ENCODE measurements at regions not wholly inside any gene's neighbourhood (a gene's known extent, or its start where the extent isn't known, plus 50 kb on each side); places are given as distances from the start of the nearest gene placed in this dataset.
A peak's percentile ranks its signal among the peaks of the same experiment; 100 is the strongest.

- Histone ChIP-seq H3F3A (replicated peaks; ENCODE audit: low read depth) (no peaks in the 10 kb centered on the region), H2AFZ (peak overlapping the region; percentile 56; the same call in 1 of the 2 replicates), H3K27me3 (ENCODE audit: insufficient read depth) (peaks cover 8% of the 10 kb centered on the region), H3K79me2 (replicated peaks; ENCODE audit: insufficient read depth) (no peaks in the 10 kb centered on the region), H3K9me2 (ENCODE audit: insufficient read depth) (no peaks in the 10 kb centered on the region), H4K20me1 (replicated peaks; ENCODE audit: insufficient read depth) (no peaks in the 10 kb centered on the region), H3K4me2 (no peak overlapping the region), H3K4me3 (no peak overlapping the region), H3K36me3 (ENCODE audit: insufficient read depth) (no peaks in the 10 kb centered on the region), H3K27ac (ENCODE audit: low read depth) (no peak overlapping the region), H3K4me1 (ENCODE audit: insufficient read depth) (peaks cover 26% of the 10 kb centered on the region)
- Mint-ChIP-seq H3K27ac (no peak overlapping the region), H3K27me3 (ENCODE audit: insufficient read depth, low read depth, poor library complexity) (peaks cover 19% of the 10 kb centered on the region), H3K4me3 (no peak overlapping the region), H3K4me1 (peaks cover 23% of the 10 kb centered on the region), H3K36me3 (ENCODE audit: low read depth) (peaks cover 5% of the 10 kb centered on the region; the same call in 1 of the 3 replicates), H3K9me3 (peaks cover 6% of the 10 kb centered on the region; the same call in 1 of the 3 replicates)
- no peak for TF ChIP-seq CREB1 (CRISPR knock-in tag; IDR thresholded peaks at IDR 0.05; ENCODE audit: low read depth)
- DNase-seq (ENCODE audit: low spot score): no peak
- peak; percentile 27 for ATAC-seq
Observed at GRCh38 chr14:101072531-101072930, 169.0 kb upstream of the RTL1 start.

GRCh38 chr14:101072945-101073597, 169.5 kb upstream of the RTL1 start:
- no peak overlapping the region for H3K4me2 ChIP-seq
- Mint-ChIP-seq H3K36me3 (ENCODE audit: low read depth) (no peaks in the 10 kb centered on the region; the same call in 2 of the 3 replicates), H3K9me3 (peaks cover under 1% of the 10 kb centered on the region; the same call in 1 of the 3 replicates), H3K4me3 (no peak overlapping the region), H3K27me3 (ENCODE audit: insufficient read depth, low read depth, poor library complexity) (peaks cover 22% of the 10 kb centered on the region), H3K4me1 (peaks cover 26% of the 10 kb centered on the region), H3K27ac (no peak overlapping the region)
- H3K79me2 ChIP-seq (replicated peaks; ENCODE audit: insufficient read depth): no peaks in the 10 kb centered on the region
- peak overlapping the region; percentile 56 for H2AFZ ChIP-seq
- no peak overlapping the region for H3K27ac ChIP-seq (ENCODE audit: low read depth)
- ATAC-seq (peak; percentile 77), DNase-seq (ENCODE audit: low spot score) (peak; percentile 80)
- H3K36me3 ChIP-seq (ENCODE audit: insufficient read depth): no peaks in the 10 kb centered on the region
- H3K9me2 ChIP-seq (ENCODE audit: insufficient read depth): no peaks in the 10 kb centered on the region
- H4K20me1 ChIP-seq (replicated peaks; ENCODE audit: insufficient read depth): no peaks in the 10 kb centered on the region
- no peak overlapping the region for H3K4me3 ChIP-seq
- peaks cover 8% of the 10 kb centered on the region for H3K27me3 ChIP-seq (ENCODE audit: insufficient read depth)
- no peaks in the 10 kb centered on the region for H3F3A ChIP-seq (replicated peaks; ENCODE audit: low read depth)
- H3K4me1 ChIP-seq (ENCODE audit: insufficient read depth): peaks cover 26% of the 10 kb centered on the region
- TF ChIP-seq STAT1 (IDR thresholded peaks at IDR 0.05; ENCODE audit: unreplicated experiment) (no peak), CREB1 (CRISPR knock-in tag; IDR thresholded peaks at IDR 0.05; ENCODE audit: low read depth) (peak; percentile 51), CTCF (conservative IDR thresholded peaks at IDR 0.05; ENCODE audit: low read depth in 2 of 2) (no peak)

- H3K9me3 Mint-ChIP-seq: no peaks in the 10 kb centered on the region
- Histone ChIP-seq H3F3A (replicated peaks; ENCODE audit: low read depth) (no peaks in the 10 kb centered on the region), H3K36me3 (ENCODE audit: insufficient read depth) (no peaks in the 10 kb centered on the region), H3K4me1 (ENCODE audit: insufficient read depth) (peaks cover 30% of the 10 kb centered on the region), H4K20me1 (replicated peaks; ENCODE audit: insufficient read depth) (no peaks in the 10 kb centered on the region), H2AFZ (peak overlapping the region; percentile 56; the same call in 1 of the 2 replicates), H3K4me2 (0 out of 2 replicates have a peak overlapping the region, but pooled peaks have one; percentile 26), H3K27me3 (ENCODE audit: insufficient read depth) (peaks cover 8% of the 10 kb centered on the region), H3K27ac (ENCODE audit: low read depth) (no peak overlapping the region), H3K4me3 (no peak overlapping the region), H3K9me2 (ENCODE audit: insufficient read depth) (no peaks in the 10 kb centered on the region), H3K79me2 (replicated peaks; ENCODE audit: insufficient read depth) (no peaks in the 10 kb centered on the region)
- H3K27me3 Mint-ChIP-seq (ENCODE audit: insufficient read depth, low read depth, poor library complexity): peaks cover 27% of the 10 kb centered on the region
- no peak overlapping the region for H3K27ac Mint-ChIP-seq
- no peaks in the 10 kb centered on the region for H3K36me3 Mint-ChIP-seq (ENCODE audit: low read depth)
- DNase-seq (ENCODE audit: low spot score) (no peak), ATAC-seq (no peak)
- no peak overlapping the region for H3K4me3 Mint-ChIP-seq
- peaks cover 31% of the 10 kb centered on the region for H3K4me1 Mint-ChIP-seq
- TF ChIP-seq ZNF114 (CRISPR knock-in tag; IDR thresholded peaks at IDR 0.05) (no peak), CREB1 (CRISPR knock-in tag; IDR thresholded peaks at IDR 0.05; ENCODE audit: low read depth) (no peak), EZH2phosphoT487 (IDR thresholded peaks at IDR 0.05; ENCODE audit: unreplicated experiment) (no peak), JUNB (IDR thresholded peaks at IDR 0.05; ENCODE audit: unreplicated experiment) (no peak), EZH2 (IDR thresholded peaks at IDR 0.05; ENCODE audit: low read depth, unreplicated experiment) (no peak), ZNF462 (CRISPR knock-in tag; IDR thresholded peaks at IDR 0.05) (no peak)
Observed at GRCh38 chr14:101073598-101073965, 170.1 kb upstream of the RTL1 start.
